Tibial nerve (tissue), 4 donors: ENCODE measurements at regions not wholly inside any gene's neighbourhood (a gene's known extent, or its start where the extent isn't known, plus 50 kb on each side); places are given as distances from the start of the nearest gene placed in this dataset.

Experiments used
- DNase-seq, 2 donors: peaks; one replicate each; pipeline ENCODE4 v3.0.0-alpha.2; 2019; ENCODE audit warnings: low spot score in 2 of 2
- H3K27ac ChIP-seq, 4 donors: fragments of 200-600 bp; sonication (generic) in 3 of 4; one replicate each; pipeline ENCODE4 v1.5.1; 2017 to 2019; ENCODE audit warnings: mild to moderate bottlenecking in 1 of 4
- H3K27me3 ChIP-seq, 2 donors: fragments of 200-600 bp; sonication (generic) in 1 of 2; one replicate each; pipeline versions ENCODE4 v1.5.1 to v1.6.0; 2017 to 2019
- H3K36me3 ChIP-seq, 3 donors: fragments of 200-600 bp; sonication (generic); one replicate each; pipeline ENCODE4 v1.5.1; 2018 to 2019
- H3K4me1 ChIP-seq, 4 donors: fragments of 200-600 bp; sonication (generic) in 3 of 4; one replicate each; pipeline ENCODE4 v1.5.1; 2017 to 2019
- H3K4me3 ChIP-seq, 4 donors: fragments of 200-600 bp; sonication (generic) in 3 of 4; one replicate each; pipeline ENCODE4 v1.5.1; 2017 to 2019; ENCODE audit warnings: mild to moderate bottlenecking in 1 of 4, moderate library complexity in 1 of 4
- H3K9me3 ChIP-seq, 4 donors: fragments of 200-600 bp; sonication (generic) in 3 of 4; one replicate each; pipeline ENCODE4 v1.5.1; 2017 to 2019
- EP300 ChIP-seq, 2 donors: sonication (generic); formaldehyde crosslinking; IDR thresholded peaks; one replicate each; pipeline ENCODE4 v1.6.1; 2017; ENCODE audit warnings: antibody characterized with exemption in 2 of 2, mild to moderate bottlenecking in 1 of 2
- POLR2A ChIP-seq, 2 donors: fragments of 450-650 bp; IDR thresholded peaks; one replicate each; pipeline ENCODE4 v1.6.1; 2017; ENCODE audit warnings: antibody characterized with exemption in 2 of 2, mild to moderate bottlenecking in 2 of 2, moderate library complexity in 2 of 2
- WGBS, 2 donors: methylation state at CpG; one replicate each; pipeline ENCODE4 v1.1.5; 2018; 5-methylcytosine and 5-hydroxymethylcytosine counted together
- TF ChIP-seq, protein P1 (sequence below), 5 experiments: fragments of 200-600 bp in 3 of 5; fragments of 450-650 bp in 2 of 5; sonication (generic) in 3 of 5; IDR thresholded peaks; one replicate each; pipeline ENCODE4 v1.5.1; 2016 to 2019; ENCODE audit warnings: antibody characterized with exemption in 5 of 5, mild to moderate bottlenecking in 3 of 5, moderate library complexity in 2 of 5

- no peaks in the 10 kb centered on the region for H3K9me3 ChIP-seq
- no peak for TF ChIP-seq EP300 (IDR thresholded peaks at IDR 0.05)
- no peaks in the 10 kb centered on the region for H3K36me3 ChIP-seq
- H3K4me1 ChIP-seq: no peaks in the 10 kb centered on the region
- H3K27me3 ChIP-seq: no peaks in the 10 kb centered on the region
- 87 to 91% methylated on average over 2 of the region's 2 CpGs for WGBS, 2 donors
- no peak for DNase-seq
- no peak overlapping the region for H3K27ac ChIP-seq
- no peak overlapping the region for H3K4me3 ChIP-seq
Observed at GRCh38 chr17:70819183-70819582, 649.9 kb downstream of the KCNJ2 start.

DNA sequence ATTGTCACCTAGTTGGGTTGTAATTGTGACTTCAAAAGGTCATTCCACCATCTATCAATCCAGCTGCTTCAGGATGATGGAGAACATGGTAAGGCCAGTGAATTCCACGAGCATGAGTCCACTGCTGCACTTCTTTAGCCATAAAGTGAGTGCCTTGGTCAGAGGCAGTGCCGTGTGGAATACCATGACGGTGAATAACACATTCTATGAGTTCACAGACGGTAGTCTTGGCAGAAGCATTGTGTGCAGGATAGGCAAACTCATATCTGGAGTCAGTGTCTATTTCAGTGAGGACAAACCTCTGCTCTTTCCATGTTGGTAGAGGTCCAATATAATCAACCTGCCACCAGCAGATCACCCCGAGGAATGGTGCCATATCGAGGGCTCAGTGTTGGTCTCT lies 650.9 kb downstream of the KCNJ2 start:
- DNase-seq: no peak
- Histone ChIP-seq H3K4me3 (no peak overlapping the region), H3K27ac (no peak overlapping the region), H3K27me3 (no peaks in the 10 kb centered on the region), H3K36me3 (no peaks in the 10 kb centered on the region), H3K9me3 (no peaks in the 10 kb centered on the region), H3K4me1 (no peaks in the 10 kb centered on the region)
- TF ChIP-seq, protein P1, sequence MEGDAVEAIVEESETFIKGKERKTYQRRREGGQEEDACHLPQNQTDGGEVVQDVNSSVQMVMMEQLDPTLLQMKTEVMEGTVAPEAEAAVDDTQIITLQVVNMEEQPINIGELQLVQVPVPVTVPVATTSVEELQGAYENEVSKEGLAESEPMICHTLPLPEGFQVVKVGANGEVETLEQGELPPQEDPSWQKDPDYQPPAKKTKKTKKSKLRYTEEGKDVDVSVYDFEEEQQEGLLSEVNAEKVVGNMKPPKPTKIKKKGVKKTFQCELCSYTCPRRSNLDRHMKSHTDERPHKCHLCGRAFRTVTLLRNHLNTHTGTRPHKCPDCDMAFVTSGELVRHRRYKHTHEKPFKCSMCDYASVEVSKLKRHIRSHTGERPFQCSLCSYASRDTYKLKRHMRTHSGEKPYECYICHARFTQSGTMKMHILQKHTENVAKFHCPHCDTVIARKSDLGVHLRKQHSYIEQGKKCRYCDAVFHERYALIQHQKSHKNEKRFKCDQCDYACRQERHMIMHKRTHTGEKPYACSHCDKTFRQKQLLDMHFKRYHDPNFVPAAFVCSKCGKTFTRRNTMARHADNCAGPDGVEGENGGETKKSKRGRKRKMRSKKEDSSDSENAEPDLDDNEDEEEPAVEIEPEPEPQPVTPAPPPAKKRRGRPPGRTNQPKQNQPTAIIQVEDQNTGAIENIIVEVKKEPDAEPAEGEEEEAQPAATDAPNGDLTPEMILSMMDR (IDR thresholded peaks at IDR 0.05): no peak
- TF ChIP-seq POLR2A (IDR thresholded peaks at IDR 0.05) (no peak), EP300 (IDR thresholded peaks at IDR 0.05) (no peak)
- 80 to 93% methylated on average over 6 of the region's 6 CpGs for WGBS, 2 donors

- H3K4me1 ChIP-seq: no peaks in the 10 kb centered on the region
- H3K9me3 ChIP-seq: no peaks in the 10 kb centered on the region
- no peak for TF ChIP-seq POLR2A (IDR thresholded peaks at IDR 0.05)
- TF ChIP-seq, protein P1 (IDR thresholded peaks at IDR 0.05): no peak
- H3K27ac ChIP-seq: no peak overlapping the region
- H3K4me3 ChIP-seq: no peak overlapping the region
- DNase-seq: no peak
- 25 to 29% methylated on average over 2 of the region's 2 CpGs for whole genome bisulfite sequencing, 2 donors
- no peaks in the 10 kb centered on the region for H3K27me3 ChIP-seq
- no peaks in the 10 kb centered on the region for H3K36me3 ChIP-seq
Observed at GRCh38 chr17:70825321-70826125, 656.2 kb downstream of the KCNJ2 start.

GRCh38 chr17:70829876-70830275 lies 660.5 kb downstream of the KCNJ2 start:
- no peaks in the 10 kb centered on the region for H3K9me3 ChIP-seq
- no peaks in the 10 kb centered on the region for H3K27me3 ChIP-seq
- no peaks in the 10 kb centered on the region for H3K4me1 ChIP-seq
- TF ChIP-seq POLR2A (IDR thresholded peaks at IDR 0.05) (no peak), EP300 (IDR thresholded peaks at IDR 0.05) (no peak)
- TF ChIP-seq, protein P1 (IDR thresholded peaks at IDR 0.05): no peak
- no peak overlapping the region for H3K27ac ChIP-seq
- no peak for DNase-seq
- H3K36me3 ChIP-seq: no peaks in the 10 kb centered on the region
- H3K4me3 ChIP-seq: no peak overlapping the region

DNA sequence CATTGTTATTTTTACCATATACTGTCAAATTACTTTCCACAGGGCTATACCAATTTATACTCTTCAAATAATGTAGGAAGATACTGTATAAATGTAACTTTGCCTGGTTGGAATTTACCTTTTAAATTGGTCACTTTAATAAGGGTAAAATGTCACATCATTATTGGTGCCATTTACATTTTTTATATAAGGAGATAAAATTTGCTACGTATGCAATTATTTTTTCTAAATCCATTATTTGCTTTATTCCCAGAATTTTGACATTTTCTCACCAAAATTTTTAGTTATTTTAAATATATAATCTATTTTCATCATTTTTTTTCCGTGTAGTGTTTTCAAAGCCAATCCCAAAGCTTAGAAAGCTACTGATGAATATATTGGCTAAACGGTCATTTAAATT lies 664.7 kb downstream of the KCNJ2 start:
- DNase-seq: no peak
- H3K27me3 ChIP-seq: no peaks in the 10 kb centered on the region
- TF ChIP-seq EP300 (IDR thresholded peaks at IDR 0.05): no peak
- TF ChIP-seq, protein P1 (IDR thresholded peaks at IDR 0.05): no peak
- TF ChIP-seq POLR2A (IDR thresholded peaks at IDR 0.05): no peak
- H3K4me1 ChIP-seq: no peaks in the 10 kb centered on the region
- WGBS, 2 donors: 75 to 93% methylated on average over 3 of the region's 3 CpGs
- no peaks in the 10 kb centered on the region for H3K36me3 ChIP-seq
- no peak overlapping the region for H3K27ac ChIP-seq
- H3K9me3 ChIP-seq: no peaks in the 10 kb centered on the region
- H3K4me3 ChIP-seq: no peak overlapping the region
